ENCODE measurements at regions not wholly inside any gene's neighbourhood (a gene's known extent, or its start where the extent isn't known, plus 50 kb on each side); places are given as distances from the start of the nearest gene placed in this dataset.

- Histone ChIP-seq H3K79me2 (ENCODE audit: low read length) (no peaks in the 10 kb centered on the region), H2AFZ (ENCODE audit: low read length) (no peak overlapping the region), H3K4me3 (ENCODE audit: low read length) (no peak overlapping the region), H3F3A (ENCODE audit: low read length, unreplicated experiment) (no peaks in the 10 kb centered on the region), H3K27me3 (ENCODE audit: low read length) (no peaks in the 10 kb centered on the region), H3K4me1 (ENCODE audit: insufficient read depth, low read length) (peaks cover 31% of the 10 kb centered on the region), H3K4me2 (ENCODE audit: low read length) (no peak overlapping the region), H3K36me3 (ENCODE audit: low read depth, low read length) (no peaks in the 10 kb centered on the region), H3K9ac (ENCODE audit: low read length) (peak overlapping the region; percentile 77), H3K9me3 (ENCODE audit: low read length) (no peaks in the 10 kb centered on the region), H3K27ac (ENCODE audit: low read length) (peak overlapping the region; percentile 99), H4K20me1 (ENCODE audit: low read length) (no peaks in the 10 kb centered on the region), H3K9me2 (replicated peaks; ENCODE audit: low read length) (no peaks in the 10 kb centered on the region)
- no peak for DNase-seq
- BruUV-seq (replicated peaks) = no TSS peak
- ChIA-PET POLR2A (ENCODE audit: unreplicated experiment) (no interaction called here), CTCF (no interaction called here)
- intact Hi-C loops (cut with micrococcal nuclease) = loop anchor here (5.0 kb wide), 1 partner anchor 60 kb away; no protein-coding TSS in a partner anchor
- TF ChIP-seq EZH2 (IDR thresholded peaks at IDR 0.05; ENCODE audit: low read length, unreplicated experiment) = no peak
- no peak for ATAC-seq
Observed at GRCh38 chr4:14857475-14857874, 144.8 kb upstream of the CPEB2 start.

DNA sequence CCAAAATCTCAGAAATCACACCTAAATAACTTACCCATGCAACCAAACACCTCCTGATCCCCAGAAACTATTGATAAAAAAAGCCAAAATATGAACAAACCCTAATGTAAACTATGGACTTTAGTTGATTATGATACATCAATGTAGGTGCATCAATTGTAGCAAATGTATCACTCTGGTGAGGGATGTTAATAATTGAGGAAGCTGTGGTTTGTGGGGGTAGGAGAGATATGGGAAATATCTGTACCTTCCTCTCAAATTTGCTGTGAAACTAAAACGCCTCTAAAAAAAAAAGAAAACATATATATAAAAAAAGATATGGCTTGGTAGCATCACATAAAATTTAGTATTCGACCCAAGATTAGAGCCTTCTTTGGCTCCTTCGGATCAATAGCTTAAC is 144.3 kb upstream of the CPEB2 start:
- Histone ChIP-seq H3F3A (ENCODE audit: low read length, unreplicated experiment) (no peaks in the 10 kb centered on the region), H3K9me2 (replicated peaks; ENCODE audit: low read length) (no peaks in the 10 kb centered on the region), H3K79me2 (ENCODE audit: low read length) (no peaks in the 10 kb centered on the region), H3K4me2 (ENCODE audit: low read length) (no peak overlapping the region), H4K20me1 (ENCODE audit: low read length) (no peaks in the 10 kb centered on the region), H3K36me3 (ENCODE audit: low read depth, low read length) (no peaks in the 10 kb centered on the region), H3K4me3 (ENCODE audit: low read length) (no peak overlapping the region), H3K27ac (ENCODE audit: low read length) (no peak overlapping the region), H2AFZ (ENCODE audit: low read length) (no peak overlapping the region), H3K27me3 (ENCODE audit: low read length) (no peaks in the 10 kb centered on the region), H3K4me1 (ENCODE audit: insufficient read depth, low read length) (peaks cover 31% of the 10 kb centered on the region), H3K9ac (ENCODE audit: low read length) (no peak overlapping the region), H3K9me3 (ENCODE audit: low read length) (no peaks in the 10 kb centered on the region)
- CTCF ChIA-PET = no interaction called here
- no peak for ATAC-seq
- DNase-seq = no peak
- TF ChIP-seq EZH2phosphoT487 (IDR thresholded peaks at IDR 0.05; ENCODE audit: borderline replicate concordance, low read length) (no peak), CTCF (conservative IDR thresholded peaks at IDR 0.05; ENCODE audit: low read depth, low read length) (no peak), EZH2 (IDR thresholded peaks at IDR 0.05; ENCODE audit: low read length, unreplicated experiment) (no peak)
- intact Hi-C loops (cut with micrococcal nuclease) = loop anchor here (5.0 kb wide), 1 partner anchor 59 kb away; no protein-coding TSS in a partner anchor
- POLR2A ChIA-PET (ENCODE audit: unreplicated experiment) = no interaction called here
- BruUV-seq (replicated peaks) = no TSS peak

- POLR2A ChIA-PET (ENCODE audit: unreplicated experiment) = no interaction called here
- no peaks in the 10 kb centered on the region for H4K20me1 ChIP-seq (ENCODE audit: low read length)
- H3K36me3 ChIP-seq (ENCODE audit: low read depth, low read length) = no peaks in the 10 kb centered on the region
- ATAC-seq = no peak
- H3K4me1 ChIP-seq (ENCODE audit: insufficient read depth, low read length) = no peaks in the 10 kb centered on the region
- H3K4me2 ChIP-seq (ENCODE audit: low read length) = no peak overlapping the region
- no peaks in the 10 kb centered on the region for H3K79me2 ChIP-seq (ENCODE audit: low read length)
- no peaks in the 10 kb centered on the region for H3K9me3 ChIP-seq (ENCODE audit: low read length)
- H2AFZ ChIP-seq (ENCODE audit: low read length) = no peak overlapping the region
- CTCF ChIA-PET = no interaction called here
- no peaks in the 10 kb centered on the region for H3K27me3 ChIP-seq (ENCODE audit: low read length)
- no peak overlapping the region for H3K27ac ChIP-seq (ENCODE audit: low read length)
- no TSS peak for BruUV-seq (replicated peaks)
- no peak for TF ChIP-seq EZH2 (IDR thresholded peaks at IDR 0.05; ENCODE audit: low read length, unreplicated experiment)
- no peak for TF ChIP-seq CTCF (conservative IDR thresholded peaks at IDR 0.05; ENCODE audit: low read depth, low read length)
- no peak for TF ChIP-seq EZH2phosphoT487 (IDR thresholded peaks at IDR 0.05; ENCODE audit: borderline replicate concordance, low read length)
- no peaks in the 10 kb centered on the region for H3K9me2 ChIP-seq (replicated peaks; ENCODE audit: low read length)
- H3F3A ChIP-seq (ENCODE audit: low read length, unreplicated experiment) = no peaks in the 10 kb centered on the region
- no peak overlapping the region for H3K4me3 ChIP-seq (ENCODE audit: low read length)
- no peak overlapping the region for H3K9ac ChIP-seq (ENCODE audit: low read length)
- intact Hi-C loops (cut with micrococcal nuclease) = no loop called here
- DNase-seq = no peak
Observed at GRCh38 chr4:14862891-14863290, 139.4 kb upstream of the CPEB2 start.
